CD4-positive, alpha-beta T cell (primary cell): ENCODE measurements at regions not wholly inside any gene's neighbourhood (a gene's known extent, or its start where the extent isn't known, plus 50 kb on each side); places are given as distances from the start of the nearest gene placed in this dataset.
"Not testable (repeated sequence)": the region's sequence is repeated elsewhere in the genome, so short reads cannot be mapped to it uniquely, and the experiment has no call there.

Source experiments
- ATAC-seq: fragments of 200-7000 bp; cut with Tn5 transposase; one replicate; pipeline ENCODE4 v1.10.0; 2022; ENCODE audit warnings: mild to moderate bottlenecking; ENCODE audit not compliant: poor library complexity
- CTCF ChIA-PET: fragments of 350-600 bp; sonication (Branson Sonifier 250); formaldehyde crosslinking; loops from one replicate; lab custom pipeline; 2021; ENCODE audit warnings: antibody characterized with exemption, inconsistent platforms; lab: Charles Lee
- POLR2A ChIA-PET: fragments of 350-600 bp; sonication (Branson Sonifier 250); formaldehyde crosslinking; loops from one replicate; lab custom pipeline; 2021; ENCODE audit warnings: antibody characterized with exemption, inconsistent platforms; lab: Charles Lee
- DNase-seq, 14 experiments: peaks; one replicate each; pipeline ENCODE4 v3.0.0-alpha.2; 2013 to 2020; ENCODE audit warnings: mixed read lengths in 2 of 14
- H3K27ac ChIP-seq, 2 donors: one replicate each; pipeline versions ENCODE4 v1.5.1 to v1.7.0; 2013; ENCODE audit warnings: low read length in 2 of 2, low read depth in 1 of 2, mild to moderate bottlenecking in 1 of 2
- H3K27me3 ChIP-seq, 2 experiments: 1 replicate in 1 of 2; 2 replicates in 1 of 2; pipeline versions ENCODE4 v1.6.1 to v1.7.0; 2013; ENCODE audit warnings: low read length in 2 of 2, control low read depth in 1 of 2, mild to moderate bottlenecking in 1 of 2, moderate library complexity in 1 of 2; ENCODE audit not compliant: insufficient read depth in 2 of 2, control insufficient read depth in 1 of 2
- H3K36me3 ChIP-seq: one replicate; pipeline ENCODE4 v1.6.1; 2013; ENCODE audit warnings: low read length, control low read depth; ENCODE audit not compliant: insufficient read depth
- H3K4me1 ChIP-seq: one replicate; pipeline ENCODE4 v1.6.1; 2013; ENCODE audit warnings: low read length, control low read depth; ENCODE audit not compliant: insufficient read depth
- H3K4me3 ChIP-seq: one replicate; pipeline ENCODE4 v1.5.1; 2013; ENCODE audit warnings: mild to moderate bottlenecking, low read length, moderate library complexity
- H3K9me3 ChIP-seq, 2 experiments: 1 replicate in 1 of 2; 2 replicates in 1 of 2; pipeline versions ENCODE4 v1.6.1 to v1.7.0; 2013; ENCODE audit warnings: low read length in 2 of 2, mild to moderate bottlenecking in 2 of 2, control low read depth in 1 of 2, moderate library complexity in 1 of 2; ENCODE audit not compliant: control insufficient read depth in 1 of 2, insufficient read depth in 1 of 2
- H3K27ac Mint-ChIP-seq: one replicate; pipeline ENCODE4 v1.8.0; 2020; ENCODE audit warnings: mixed read lengths
- H3K27me3 Mint-ChIP-seq: one replicate; pipeline ENCODE4 v1.8.0; 2021; ENCODE audit warnings: mixed read lengths
- H3K36me3 Mint-ChIP-seq: one replicate; pipeline ENCODE4 v1.8.0; 2021; ENCODE audit warnings: low read depth, mixed read lengths
- H3K4me1 Mint-ChIP-seq: one replicate; pipeline ENCODE4 v1.8.0; 2021; ENCODE audit warnings: low read depth, mixed read lengths
- H3K4me3 Mint-ChIP-seq: one replicate; pipeline ENCODE4 v1.8.0; 2020; ENCODE audit warnings: mild to moderate bottlenecking, mixed read lengths
- H3K9me3 Mint-ChIP-seq: one replicate; pipeline ENCODE4 v1.8.0; 2020; ENCODE audit warnings: mixed read lengths
- intact Hi-C, 2 experiments: fragments of 100-400 bp; cut with DNase I in 1 of 2; cut with micrococcal nuclease in 1 of 2; formaldehyde crosslinking; loops; one replicate each; pipeline versions ENCODE4 v1.15.1 to v1.9.0; 2023 to 2025; cut with DNase I, micrococcal nuclease
- TF ChIP-seq, protein P1 (sequence below): fragments of 200-600 bp; IDR thresholded peaks from one replicate; pipeline ENCODE4 v1.8.0; 2022; ENCODE audit warnings: antibody characterized with exemption, mild to moderate bottlenecking

DNA sequence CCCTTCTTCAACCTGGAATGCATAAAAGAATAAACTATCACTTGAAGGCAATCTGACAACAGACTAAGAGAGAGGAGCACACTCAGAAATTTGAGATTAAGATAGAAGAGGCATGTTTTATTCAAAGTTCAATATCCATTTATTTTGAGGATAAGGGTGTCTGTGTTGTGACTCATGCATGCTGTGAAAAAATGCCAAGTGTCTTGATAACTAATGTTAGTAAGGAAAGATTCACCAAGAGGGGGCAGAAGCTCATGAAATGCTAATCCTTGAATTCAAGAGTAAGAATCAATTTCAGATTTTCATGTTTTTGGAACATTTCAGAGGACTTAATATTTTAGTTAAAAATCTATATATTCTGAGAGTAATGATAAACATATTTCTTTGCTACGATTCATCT is 94.0 kb downstream of the IFI44 start:
- intact Hi-C loops = no loop called here
- CTCF ChIA-PET = no interaction called here

DNA sequence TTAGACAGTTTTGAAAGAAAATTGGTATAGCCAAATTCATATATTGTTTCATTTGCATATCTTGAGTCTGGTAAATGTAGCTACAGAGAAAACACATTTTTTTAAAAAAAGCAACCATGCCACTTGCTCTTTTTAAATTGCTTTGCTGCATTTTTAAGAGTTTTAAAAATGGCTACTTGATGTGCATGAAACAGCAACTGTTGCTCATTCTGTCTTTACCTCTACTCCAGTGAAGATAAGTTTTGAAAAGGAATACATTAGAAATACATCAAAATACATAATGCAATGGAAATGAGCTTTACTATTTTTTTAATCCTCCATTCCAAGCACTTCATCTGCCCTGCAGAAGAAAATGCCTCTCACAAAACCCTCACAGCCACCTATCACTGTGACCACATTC is 95.5 kb downstream of the IFI44 start:
- CTCF ChIA-PET = no interaction called here
- Histone ChIP-seq H3K4me1 (no peaks in the 10 kb centered on the region), H3K36me3 (no peaks in the 10 kb centered on the region), H3K27me3 (no peaks in the 10 kb centered on the region), H3K4me3 (no peak overlapping the region), H3K27ac (no peak overlapping the region), H3K9me3 (no peaks in the 10 kb centered on the region)
- Mint-ChIP-seq H3K36me3 (no peaks in the 10 kb centered on the region), H3K9me3 (no peaks in the 10 kb centered on the region), H3K4me1 (no peaks in the 10 kb centered on the region), H3K27ac (no peak overlapping the region), H3K27me3 (peaks cover 11% of the 10 kb centered on the region), H3K4me3 (no peak overlapping the region)
- DNase-seq (no peak), ATAC-seq (no peak)
- intact Hi-C loops = no loop called here
- POLR2A ChIA-PET = no interaction called here
- TF ChIP-seq, protein P1, sequence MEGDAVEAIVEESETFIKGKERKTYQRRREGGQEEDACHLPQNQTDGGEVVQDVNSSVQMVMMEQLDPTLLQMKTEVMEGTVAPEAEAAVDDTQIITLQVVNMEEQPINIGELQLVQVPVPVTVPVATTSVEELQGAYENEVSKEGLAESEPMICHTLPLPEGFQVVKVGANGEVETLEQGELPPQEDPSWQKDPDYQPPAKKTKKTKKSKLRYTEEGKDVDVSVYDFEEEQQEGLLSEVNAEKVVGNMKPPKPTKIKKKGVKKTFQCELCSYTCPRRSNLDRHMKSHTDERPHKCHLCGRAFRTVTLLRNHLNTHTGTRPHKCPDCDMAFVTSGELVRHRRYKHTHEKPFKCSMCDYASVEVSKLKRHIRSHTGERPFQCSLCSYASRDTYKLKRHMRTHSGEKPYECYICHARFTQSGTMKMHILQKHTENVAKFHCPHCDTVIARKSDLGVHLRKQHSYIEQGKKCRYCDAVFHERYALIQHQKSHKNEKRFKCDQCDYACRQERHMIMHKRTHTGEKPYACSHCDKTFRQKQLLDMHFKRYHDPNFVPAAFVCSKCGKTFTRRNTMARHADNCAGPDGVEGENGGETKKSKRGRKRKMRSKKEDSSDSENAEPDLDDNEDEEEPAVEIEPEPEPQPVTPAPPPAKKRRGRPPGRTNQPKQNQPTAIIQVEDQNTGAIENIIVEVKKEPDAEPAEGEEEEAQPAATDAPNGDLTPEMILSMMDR = no peak

More for the DNA sequence above, 94.0 kb downstream of the IFI44 start:
- no peaks in the 10 kb centered on the region for H3K27me3 ChIP-seq
- no peaks in the 10 kb centered on the region for H3K4me1 ChIP-seq
- POLR2A ChIA-PET = no interaction called here
- no peak overlapping the region for H3K27ac ChIP-seq
- Mint-ChIP-seq H3K4me3 (no peak overlapping the region), H3K27me3 (peaks cover 11% of the 10 kb centered on the region), H3K36me3 (no peaks in the 10 kb centered on the region), H3K9me3 (peaks cover 2% of the 10 kb centered on the region), H3K4me1 (no peaks in the 10 kb centered on the region), H3K27ac (no peak overlapping the region)
- TF ChIP-seq, protein P1 = no peak
- no peaks in the 10 kb centered on the region for H3K9me3 ChIP-seq
- no peaks in the 10 kb centered on the region for H3K36me3 ChIP-seq
- H3K4me3 ChIP-seq = no peak overlapping the region
- ATAC-seq = no peak
- no peak for DNase-seq

DNA sequence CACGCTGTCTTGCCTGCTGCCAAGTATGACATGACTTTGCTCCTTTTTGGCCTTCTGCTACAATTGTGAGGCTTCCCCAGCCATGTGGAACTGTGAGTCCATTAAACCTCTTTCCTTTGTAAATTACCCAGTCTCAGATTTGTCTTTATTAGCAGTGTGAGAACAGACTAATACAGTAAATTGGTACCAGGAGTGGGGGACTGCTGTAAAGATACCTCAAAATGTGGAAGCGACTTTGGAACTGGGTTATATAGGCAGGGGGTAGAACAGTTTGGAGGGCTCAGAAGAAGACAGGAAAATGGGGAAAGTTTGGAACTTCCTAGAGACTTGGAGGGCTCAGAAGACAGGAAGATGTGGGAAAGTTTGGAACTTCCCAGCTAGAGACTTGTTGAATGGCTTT is 104.0 kb downstream of the IFI44 start:
- H3K27ac Mint-ChIP-seq, POLR2A ChIA-PET, DNase-seq, H3K4me3 ChIP-seq, CTCF ChIA-PET, H3K4me3 Mint-ChIP-seq, intact Hi-C loops, H3K4me1 Mint-ChIP-seq, H3K4me1 ChIP-seq, H3K36me3 Mint-ChIP-seq, H3K27me3 Mint-ChIP-seq, H3K36me3 ChIP-seq, H3K27me3 ChIP-seq, ATAC-seq, H3K9me3 ChIP-seq, H3K27ac ChIP-seq, H3K9me3 Mint-ChIP-seq: not testable (repeated sequence)

DNA sequence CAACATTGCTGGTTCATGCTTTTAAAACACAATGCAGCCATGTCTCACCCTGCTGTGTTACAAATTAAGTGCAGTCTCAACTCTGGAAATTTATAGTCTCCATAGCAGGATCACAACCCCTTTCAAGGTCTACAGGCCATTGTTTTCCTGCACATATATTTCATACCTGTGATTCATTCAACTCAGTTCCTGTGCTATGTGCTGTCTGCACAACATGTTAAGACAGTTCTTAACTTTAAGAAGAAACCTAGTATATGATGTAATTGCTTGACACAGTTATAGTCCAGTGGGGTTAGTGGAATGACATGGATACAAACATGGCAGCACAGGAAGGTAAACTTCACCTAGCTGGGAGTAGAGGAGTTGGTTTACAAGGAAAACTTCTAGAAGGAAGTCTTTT is 106.4 kb downstream of the IFI44 start:
- Mint-ChIP-seq H3K4me1 (no peaks in the 10 kb centered on the region), H3K36me3 (no peaks in the 10 kb centered on the region), H3K9me3 (peaks cover 10% of the 10 kb centered on the region), H3K4me3 (no peak overlapping the region), H3K27ac (no peak overlapping the region), H3K27me3 (no peaks in the 10 kb centered on the region)
- Histone ChIP-seq H3K9me3 (peaks cover 0 to 5% of the 10 kb centered on the region in 2 experiments), H3K4me3 (no peak overlapping the region), H3K4me1 (no peaks in the 10 kb centered on the region), H3K27me3 (no peaks in the 10 kb centered on the region), H3K27ac (no peak overlapping the region), H3K36me3 (no peaks in the 10 kb centered on the region)
- CTCF ChIA-PET = no interaction called here
- POLR2A ChIA-PET = no interaction called here
- intact Hi-C loops = no loop called here
- DNase-seq (no peak), ATAC-seq (no peak)
- TF ChIP-seq, protein P1 = no peak
